Endothelial cell of umbilical vein (primary cell): ENCODE measurements at regions not wholly inside any gene's neighbourhood (a gene's known extent, or its start where the extent isn't known, plus 50 kb on each side); places are given as distances from the start of the nearest gene placed in this dataset.

Source experiments
- BruUV-seq: library from RNA; stranded (reverse); fragments of 400-500 nt; replicated peaks from 2 replicates; lab custom pipeline; 2021; lab: Mats Ljungman, UMichigan
- CTCF ChIA-PET: fragments of 300-600, 350-600 bp; sonication (Branson Sonifier 250); formaldehyde crosslinking; loops from one replicate; lab custom pipeline; 2021; ENCODE audit warnings: antibody characterized with exemption, inconsistent platforms; lab: Charles Lee
- POLR2A ChIA-PET: fragments of 300-600, 350-600 bp; sonication (Branson Sonifier 250); formaldehyde crosslinking; loops from one replicate; lab custom pipeline; 2021; ENCODE audit warnings: antibody characterized with exemption, inconsistent platforms; lab: Charles Lee
- DNase-seq: peaks from one replicate; pipeline ENCODE4 v3.0.0-alpha.2; 2011; ENCODE audit warnings: low read depth, low spot score
- FAIRE-seq: peaks from 2 replicates; lab custom pipeline; 2011; peaks lifted over from hg19 to GRCh38; lab: Jason Lieb, UNC
- H2AFZ ChIP-seq: 2 replicates; pipeline ENCODE4 v1.6.0; 2012; ENCODE audit warnings: low read depth, low read length, control low read depth, inconsistent platforms
- H3K27ac ChIP-seq: 2 replicates; pipeline ENCODE4 v1.5.1; 2011; ENCODE audit warnings: low read depth, mild to moderate bottlenecking, control low read depth, low read length, moderate library complexity; ENCODE audit not compliant: insufficient read depth
- H3K27me3 ChIP-seq, 2 experiments: 2 replicates each; pipeline versions ENCODE4 v1.6.0 to v1.6.1; 2011; ENCODE audit warnings: low read length in 2 of 2, mixed read lengths in 1 of 2; ENCODE audit not compliant: control insufficient read depth in 2 of 2, insufficient read depth in 2 of 2
- H3K36me3 ChIP-seq, 2 experiments: 2 replicates in 1 of 2; 3 replicates in 1 of 2; pipeline ENCODE4 v1.5.1; 2011; ENCODE audit warnings: low read length in 2 of 2, mild to moderate bottlenecking in 1 of 2, moderate library complexity in 1 of 2; ENCODE audit not compliant: control insufficient read depth in 2 of 2, insufficient read depth in 2 of 2; ENCODE audit errors: extremely low read depth in 1 of 2
- H3K4me1 ChIP-seq: 3 replicates; pipeline ENCODE4 v1.5.1; 2011; ENCODE audit warnings: mild to moderate bottlenecking, low read length; ENCODE audit not compliant: control insufficient read depth, insufficient read depth; ENCODE audit errors: extremely low read depth
- H3K4me2 ChIP-seq: 2 replicates; pipeline ENCODE4 v1.6.1; 2011; ENCODE audit warnings: low read length, control low read depth, mixed read lengths; ENCODE audit not compliant: insufficient read depth
- H3K4me3 ChIP-seq, 3 experiments: fragments of 200-600 bp in 1 of 3; sonication (generic), shearing (Covaris generic) in 1 of 3; replicated peaks in 1 of 3; 2 replicates each; pipeline ENCODE4 v1.5.1; 2011 to 2016; ENCODE audit warnings: control low read depth in 3 of 3, low read length in 3 of 3, mild to moderate bottlenecking in 2 of 3, inconsistent platforms in 1 of 3, low read depth in 1 of 3, moderate library complexity in 1 of 3; ENCODE audit not compliant: insufficient read depth in 1 of 3
- H3K79me2 ChIP-seq: 2 replicates; pipeline ENCODE4 v1.6.0; 2012; ENCODE audit warnings: low read length, inconsistent platforms; ENCODE audit not compliant: control insufficient read depth, insufficient read depth
- H3K9ac ChIP-seq: replicated peaks from 2 replicates; pipeline ENCODE3; 2011; ENCODE audit warnings: low read length, control low read depth; ENCODE audit not compliant: insufficient read depth; ENCODE audit errors: extremely low read depth
- H3K9me1 ChIP-seq: replicated peaks from 3 replicates; pipeline ENCODE4 v1.6.0; 2011; ENCODE audit warnings: mild to moderate bottlenecking, low read length; ENCODE audit not compliant: control insufficient read depth, insufficient read depth; ENCODE audit errors: extremely low read depth
- H3K9me3 ChIP-seq: replicated peaks from 2 replicates; pipeline ENCODE4 v1.5.1; 2012; ENCODE audit warnings: low read length, inconsistent platforms; ENCODE audit not compliant: control insufficient read depth, insufficient read depth
- H4K20me1 ChIP-seq: replicated peaks from 2 replicates; pipeline ENCODE3; 2011; ENCODE audit warnings: mild to moderate bottlenecking, low read length; ENCODE audit not compliant: control insufficient read depth, insufficient read depth; ENCODE audit errors: extremely low read depth
- EZH2 ChIP-seq: IDR thresholded peaks from 2 replicates; pipeline ENCODE4 v1.6.1; 2012; ENCODE audit warnings: borderline replicate concordance, low read depth, mild to moderate bottlenecking, moderate library complexity, low read length, inconsistent platforms; ENCODE audit not compliant: severe bottlenecking
- FOS ChIP-seq: IDR thresholded peaks from 2 replicates; pipeline ENCODE4 v1.6.1; 2011; ENCODE audit warnings: mild to moderate bottlenecking, low read length, moderate library complexity, borderline replicate concordance; ENCODE audit not compliant: insufficient read depth
- GATA2 ChIP-seq: IDR thresholded peaks from 2 replicates; pipeline ENCODE4 v1.7.0; 2011; ENCODE audit warnings: low read depth, mild to moderate bottlenecking, moderate library complexity, mixed read lengths, low read length; ENCODE audit not compliant: insufficient read length, insufficient read depth
- JUN ChIP-seq: IDR thresholded peaks from 2 replicates; pipeline ENCODE4 v1.6.1; 2011; ENCODE audit warnings: borderline replicate concordance, low read depth; ENCODE audit not compliant: insufficient read length, insufficient read depth
- MYC ChIP-seq: IDR thresholded peaks from one replicate; pipeline ENCODE4 v1.6.1; 2011; ENCODE audit warnings: mild to moderate bottlenecking, low read depth, low read length
- POLR2A ChIP-seq: IDR thresholded peaks from 2 replicates; pipeline ENCODE4 v1.6.1; 2012; ENCODE audit warnings: low read depth, mild to moderate bottlenecking, control low read depth, low read length
- POLR2AphosphoS5 ChIP-seq: IDR thresholded peaks from 2 replicates; pipeline ENCODE4 v1.6.1; 2012; ENCODE audit warnings: low read depth, mild to moderate bottlenecking, control low read depth, low read length, moderate library complexity; ENCODE audit not compliant: insufficient read depth
- dilution Hi-C: fragments of 300-500 bp; cut with MboI; formaldehyde crosslinking; loops from one replicate; pipeline ENCODE4 v1.15.0; 2019; ENCODE audit warnings: low sequenced_read_pairs; ENCODE audit not compliant: extremely low pct_ligation_motif_present
- intact Hi-C: fragments of 100-400 bp; cut with micrococcal nuclease; formaldehyde crosslinking; loops from one replicate; pipeline ENCODE4 v1.10.0; 2022
- TF ChIP-seq, protein P1 (sequence below), 2 donors: IDR thresholded peaks; 1 replicate in 1 of 2; 2 replicates in 1 of 2; pipeline ENCODE4 v1.5.1; 2011; ENCODE audit warnings: low read length in 2 of 2, mild to moderate bottlenecking in 2 of 2, moderate library complexity in 2 of 2, control low read depth in 1 of 2, inconsistent platforms in 1 of 2, low read depth in 1 of 2; ENCODE audit not compliant: insufficient read depth in 1 of 2; ENCODE audit errors: extremely low read depth in 1 of 2
- TF ChIP-seq, protein P2 (sequence below): IDR thresholded peaks from 2 replicates; pipeline ENCODE4 v1.6.1; 2011; ENCODE audit not compliant: insufficient read depth, insufficient read length

DNA sequence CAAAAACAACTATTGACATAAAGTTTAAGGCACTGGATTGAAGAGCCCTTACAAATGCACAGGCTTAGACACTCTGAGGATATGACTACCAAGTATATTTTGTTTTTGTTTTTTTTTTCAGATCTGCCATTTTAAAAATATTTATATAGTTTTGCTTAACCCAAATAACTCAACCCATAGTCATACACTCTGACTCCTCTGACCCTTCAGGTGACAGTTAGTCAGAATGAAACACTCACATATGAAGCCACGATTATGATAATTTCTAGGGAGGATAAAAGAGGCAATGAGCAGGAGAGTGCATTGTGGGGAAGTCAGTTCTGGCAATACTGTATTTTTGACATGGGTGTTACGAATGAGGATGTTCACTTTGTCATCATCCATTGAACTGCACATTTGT is 774.7 kb downstream of the MECOM start:
- Histone ChIP-seq H2AFZ (no peak overlapping the region), H4K20me1 (no peaks in the 10 kb centered on the region), H3K36me3 (no peaks in the 10 kb centered on the region), H3K4me1 (peaks cover 12% of the 10 kb centered on the region), H3K4me3 (no peak overlapping the region), H3K27ac (no peak overlapping the region), H3K9me1 (no peaks in the 10 kb centered on the region), H3K4me2 (no peak overlapping the region), H3K9me3 (no peaks in the 10 kb centered on the region), H3K27me3 (no peaks in the 10 kb centered on the region), H3K9ac (no peak overlapping the region), H3K79me2 (no peaks in the 10 kb centered on the region)
- intact Hi-C loops (no loop called here), dilution Hi-C loops (no loop called here)
- POLR2A ChIA-PET: no interaction called here
- no TSS peak for BruUV-seq
- FAIRE-seq (no peak), DNase-seq (no peak)
- CTCF ChIA-PET: no interaction called here
- TF ChIP-seq EZH2: no peak
- TF ChIP-seq POLR2A: no peak
- TF ChIP-seq, protein P1, sequence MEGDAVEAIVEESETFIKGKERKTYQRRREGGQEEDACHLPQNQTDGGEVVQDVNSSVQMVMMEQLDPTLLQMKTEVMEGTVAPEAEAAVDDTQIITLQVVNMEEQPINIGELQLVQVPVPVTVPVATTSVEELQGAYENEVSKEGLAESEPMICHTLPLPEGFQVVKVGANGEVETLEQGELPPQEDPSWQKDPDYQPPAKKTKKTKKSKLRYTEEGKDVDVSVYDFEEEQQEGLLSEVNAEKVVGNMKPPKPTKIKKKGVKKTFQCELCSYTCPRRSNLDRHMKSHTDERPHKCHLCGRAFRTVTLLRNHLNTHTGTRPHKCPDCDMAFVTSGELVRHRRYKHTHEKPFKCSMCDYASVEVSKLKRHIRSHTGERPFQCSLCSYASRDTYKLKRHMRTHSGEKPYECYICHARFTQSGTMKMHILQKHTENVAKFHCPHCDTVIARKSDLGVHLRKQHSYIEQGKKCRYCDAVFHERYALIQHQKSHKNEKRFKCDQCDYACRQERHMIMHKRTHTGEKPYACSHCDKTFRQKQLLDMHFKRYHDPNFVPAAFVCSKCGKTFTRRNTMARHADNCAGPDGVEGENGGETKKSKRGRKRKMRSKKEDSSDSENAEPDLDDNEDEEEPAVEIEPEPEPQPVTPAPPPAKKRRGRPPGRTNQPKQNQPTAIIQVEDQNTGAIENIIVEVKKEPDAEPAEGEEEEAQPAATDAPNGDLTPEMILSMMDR (IDR thresholded peaks at IDR 0.05; ENCODE audit: extremely low read depth in 1 of 2, insufficient read depth in 1 of 2, low read depth in 1 of 2, low read length in 2 of 2): no peak
- TF ChIP-seq, protein P2, sequence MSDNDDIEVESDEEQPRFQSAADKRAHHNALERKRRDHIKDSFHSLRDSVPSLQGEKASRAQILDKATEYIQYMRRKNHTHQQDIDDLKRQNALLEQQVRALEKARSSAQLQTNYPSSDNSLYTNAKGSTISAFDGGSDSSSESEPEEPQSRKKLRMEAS: no peak
- TF ChIP-seq GATA2: no peak
- TF ChIP-seq POLR2AphosphoS5: no peak
- no peak for TF ChIP-seq MYC
- TF ChIP-seq FOS: no peak
- no peak for TF ChIP-seq JUN
